ENCODE measurements at regions not wholly inside any gene's neighbourhood (a gene's known extent, or its start where the extent isn't known, plus 50 kb on each side); places are given as distances from the start of the nearest gene placed in this dataset.

GRCh38 chr10:123402656-123403055, 248.5 kb downstream of the BUB3 start:
- TF ChIP-seq CTCF (IDR thresholded peaks at IDR 0.05) (no peak), POLR2A (IDR thresholded peaks at IDR 0.05) (no peak)

Measured in esophagus squamous epithelium (tissue), 4 donors.